A549 (cell line): ENCODE measurements at regions not wholly inside any gene's neighbourhood (a gene's known extent, or its start where the extent isn't known, plus 50 kb on each side); places are given as distances from the start of the nearest gene placed in this dataset.

Experiments
- ATAC-seq, 2 experiments: fragments of 200-7000 bp in 1 of 2; fragments of >200 bp in 1 of 2; cut with Nextera tagmentation in 1 of 2; cut with Tn5 transposase in 1 of 2; 3 replicates each; pipeline versions ENCODE4 v1.8.0 to v1.9.1; 2018 to 2020; ENCODE audit warnings: mild to moderate bottlenecking in 1 of 2, moderate library complexity in 1 of 2
- CTCF ChIA-PET: fragments of 300-600 bp; sonication (Branson Sonifier 250); formaldehyde crosslinking; extraction: SDS; loops from one replicate; lab custom pipeline; 2021; ENCODE audit warnings: antibody characterized with exemption, inconsistent platforms; lab: Yijun Ruan, JAX
- POLR2A ChIA-PET: fragments of 350-600 bp; formaldehyde crosslinking; extraction: SDS; loops from one replicate; lab custom pipeline; 2021; ENCODE audit warnings: antibody characterized with exemption, inconsistent platforms; lab: Yijun Ruan, JAX
- DNase-seq, 2 experiments: peaks; one replicate each; pipeline versions ENCODE4 v3.0.0 to v3.0.0-alpha.2; 2011 to 2016; ENCODE audit warnings: low read depth in 1 of 2, low spot score in 1 of 2
- FAIRE-seq: peaks from 2 replicates; lab custom pipeline; 2011; peaks lifted over from hg19 to GRCh38; lab: Jason Lieb, UNC
- H3K27ac ChIP-seq, 2 experiments: fragments of >200 bp; sonication (Bioruptor Twin); formaldehyde crosslinking; 3 replicates each; pipeline ENCODE4 v1.5.1; 2016 to 2017
- H3K4me1 ChIP-seq: fragments of >200 bp; sonication (Bioruptor Twin); formaldehyde crosslinking; 3 replicates; pipeline ENCODE4 v1.6.1; 2016
- H3K4me2 ChIP-seq: fragments of >200 bp; sonication (Bioruptor Twin); formaldehyde crosslinking; 3 replicates; pipeline ENCODE4 v1.6.1; 2016
- H3K4me3 ChIP-seq: fragments of >200 bp; sonication (Bioruptor Twin); formaldehyde crosslinking; 3 replicates; pipeline ENCODE4 v1.5.1; 2016
- H3K9me3 ChIP-seq: fragments of >200 bp; sonication (Bioruptor Twin); formaldehyde crosslinking; 3 replicates; pipeline ENCODE4 v1.6.1; 2016
- BHLHE40 ChIP-seq: IDR thresholded peaks from 2 replicates; pipeline ENCODE4 v1.6.1; 2012; ENCODE audit warnings: low read depth, low read length, inconsistent platforms
- CHD2 ChIP-seq: fragments of 150-350 bp; IDR thresholded peaks from 2 replicates; pipeline ENCODE4 v1.6.1; 2014; ENCODE audit warnings: low read length; ENCODE audit not compliant: partially characterized antibody
- CHD4 ChIP-seq: fragments of 200-600 bp; sonication (generic); IDR thresholded peaks from 2 replicates; pipeline ENCODE4 v1.6.1; 2016; ENCODE audit warnings: antibody characterized with exemption, mild to moderate bottlenecking, borderline replicate concordance
- EHMT2 ChIP-seq: fragments of 200-600 bp; sonication (generic); IDR thresholded peaks from 2 replicates; pipeline ENCODE4 v1.6.1; 2016; ENCODE audit warnings: antibody characterized with exemption, low read depth, mild to moderate bottlenecking, moderate library complexity
- ESRRA ChIP-seq: fragments of 150-350 bp; IDR thresholded peaks from 2 replicates; pipeline ENCODE4 v1.6.1; 2014; ENCODE audit warnings: mild to moderate bottlenecking, low read length, borderline replicate concordance
- FOSB ChIP-seq: fragments of 250-450 bp; sonication (Bioruptor Pico); IDR thresholded peaks from 2 replicates; pipeline ENCODE4 v1.5.0; 2020; ENCODE audit warnings: mild to moderate bottlenecking, moderate library complexity
- FOXS1 ChIP-seq: fragments of 250-450 bp; sonication (Bioruptor Pico); IDR thresholded peaks from 2 replicates; pipeline ENCODE4 v1.5.0; 2020; ENCODE audit warnings: mild to moderate bottlenecking, moderate library complexity
- KDM1A ChIP-seq: fragments of 200-600 bp; sonication (generic); IDR thresholded peaks from 2 replicates; pipeline ENCODE4 v1.6.1; 2016; ENCODE audit warnings: low read depth, mild to moderate bottlenecking
- MAFK ChIP-seq: fragments of 450-650 bp; IDR thresholded peaks from 2 replicates; pipeline ENCODE4 v1.6.1; 2014; ENCODE audit not compliant: partially characterized antibody
- NFE2L2 ChIP-seq: fragments of 150-350 bp; conservative IDR thresholded peaks from 2 replicates; pipeline ENCODE4 v1.6.1; 2014; ENCODE audit warnings: low read length
- RARB ChIP-seq: fragments of 250-450 bp; sonication (Bioruptor Pico); IDR thresholded peaks from 2 replicates; pipeline ENCODE4 v1.8.0; 2021; ENCODE audit warnings: mild to moderate bottlenecking, moderate library complexity
- RCOR1 ChIP-seq: fragments of 150-350 bp; IDR thresholded peaks from 2 replicates; pipeline ENCODE4 v1.6.1; 2014; ENCODE audit warnings: antibody characterized with exemption, low read length, low read depth
- SREBF2 ChIP-seq: fragments of 450-650 bp; IDR thresholded peaks from 2 replicates; pipeline ENCODE4 v1.6.1; 2014; ENCODE audit warnings: mild to moderate bottlenecking, moderate library complexity
- ZSCAN20 ChIP-seq: fragments of 250-450 bp; sonication (Bioruptor Pico); IDR thresholded peaks from 2 replicates; pipeline ENCODE4 v1.8.0; 2022; ENCODE audit warnings: mild to moderate bottlenecking, moderate library complexity
- WGBS: methylation state at CpG from one replicate; pipeline ENCODE4 v1.1.6; 2017; ENCODE audit errors: missing lambda C conversion rate; 5-methylcytosine and 5-hydroxymethylcytosine counted together
- TF ChIP-seq, protein P1 (sequence below): fragments of >200 bp; sonication (Bioruptor Twin); formaldehyde crosslinking; IDR thresholded peaks from 3 replicates; pipeline ENCODE4 v1.5.1; 2016
- TF ChIP-seq, protein P2 (sequence below): IDR thresholded peaks from 2 replicates; pipeline ENCODE4 v1.6.1; 2012; ENCODE audit warnings: low read depth, borderline replicate concordance
- TF ChIP-seq, protein P3 (sequence below): fragments of >200 bp; sonication (Bioruptor Twin); formaldehyde crosslinking; IDR thresholded peaks from 3 replicates; pipeline ENCODE4 v1.6.1; 2016

DNA sequence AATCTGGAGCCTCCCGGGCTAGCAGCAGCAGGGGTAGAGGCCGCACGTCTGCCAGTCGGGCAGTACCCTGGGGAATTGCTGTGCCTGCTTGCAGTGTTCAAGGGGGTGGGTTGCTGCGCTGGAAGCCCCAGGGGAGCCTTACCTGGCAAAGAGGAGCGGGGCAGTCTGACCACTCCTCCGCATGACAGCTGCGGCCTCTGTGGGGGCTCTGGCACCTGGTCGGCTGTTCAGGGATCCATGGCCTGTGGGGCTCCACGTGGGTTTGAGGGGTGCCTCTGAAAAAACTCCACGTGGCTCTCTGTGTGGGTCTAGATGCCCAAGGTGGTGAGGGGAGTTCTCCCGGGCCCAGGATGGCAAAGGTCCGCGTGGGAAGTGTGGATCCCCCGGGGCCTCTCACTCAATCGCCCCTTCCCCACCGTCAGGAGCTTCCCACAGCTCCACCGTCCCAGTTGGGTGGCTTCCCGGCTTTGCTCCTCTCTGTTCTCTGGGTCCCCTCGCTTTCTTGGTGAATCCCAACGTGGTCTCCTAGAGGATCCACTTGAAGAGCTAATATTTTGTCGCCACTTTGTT lies 184.5 kb downstream of the EFHB start:
- no peak overlapping the region for H3K4me3 ChIP-seq
- FAIRE-seq = no peak
- 40% methylated on average over 17 of the region's 22 CpGs for WGBS
- no peaks in the 10 kb centered on the region; the same call in 1 of the 3 replicates for H3K9me3 ChIP-seq
- no peak overlapping the region for H3K4me2 ChIP-seq
- DNase-seq = no peak
- CTCF ChIA-PET = no interaction called here
- H3K27ac ChIP-seq = no peak overlapping the region
- TF ChIP-seq RCOR1 = no peak
- ATAC-seq = no peak
- POLR2A ChIA-PET = no interaction called here
- H3K4me1 ChIP-seq = no peaks in the 10 kb centered on the region

DNA sequence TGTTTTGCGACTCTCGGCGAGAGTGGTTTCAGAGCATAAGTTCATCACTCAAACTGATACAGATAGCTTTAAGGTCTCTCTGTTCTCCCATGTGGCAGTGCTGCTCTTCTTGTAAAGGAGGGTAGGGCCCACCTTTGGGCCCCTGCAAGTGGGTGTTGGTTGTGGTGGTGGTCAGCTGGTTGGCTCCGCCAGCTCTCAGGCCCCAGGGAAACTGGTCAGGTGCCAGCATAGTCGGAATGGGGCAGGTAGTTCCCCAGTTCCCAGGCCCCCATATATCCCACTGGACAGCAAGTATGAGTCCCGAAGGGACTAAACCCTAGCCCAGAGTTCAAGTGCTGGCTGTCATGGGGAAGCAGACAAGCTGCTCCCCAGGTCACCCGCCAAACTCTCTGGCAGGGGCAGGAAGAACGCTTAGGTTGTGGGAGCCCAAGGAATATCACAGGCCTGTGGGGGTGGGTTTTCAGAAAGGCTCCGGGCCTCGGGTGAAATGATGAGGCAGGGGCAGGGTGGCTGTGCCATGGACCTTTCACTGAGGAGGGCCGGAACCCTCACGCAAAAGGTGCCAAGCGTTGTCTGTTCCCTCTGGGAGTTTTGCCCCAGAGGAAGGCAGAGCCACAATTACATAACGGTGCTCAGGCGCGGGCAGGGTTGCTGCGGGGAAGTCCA lies 185.1 kb downstream of the EFHB start:
- no peak for FAIRE-seq
- ATAC-seq = no peak
- Histone ChIP-seq H3K9me3 (no peaks in the 10 kb centered on the region; the same call in 1 of the 3 replicates), H3K4me3 (no peak overlapping the region), H3K4me2 (no peak overlapping the region), H3K27ac (no peak overlapping the region)
- CTCF ChIA-PET = no interaction called here
- POLR2A ChIA-PET = no interaction called here
- DNase-seq = no peak
- no peak for TF ChIP-seq FOSB
- TF ChIP-seq SREBF2 = no peak
- no peak for TF ChIP-seq RCOR1
- TF ChIP-seq, protein P1, sequence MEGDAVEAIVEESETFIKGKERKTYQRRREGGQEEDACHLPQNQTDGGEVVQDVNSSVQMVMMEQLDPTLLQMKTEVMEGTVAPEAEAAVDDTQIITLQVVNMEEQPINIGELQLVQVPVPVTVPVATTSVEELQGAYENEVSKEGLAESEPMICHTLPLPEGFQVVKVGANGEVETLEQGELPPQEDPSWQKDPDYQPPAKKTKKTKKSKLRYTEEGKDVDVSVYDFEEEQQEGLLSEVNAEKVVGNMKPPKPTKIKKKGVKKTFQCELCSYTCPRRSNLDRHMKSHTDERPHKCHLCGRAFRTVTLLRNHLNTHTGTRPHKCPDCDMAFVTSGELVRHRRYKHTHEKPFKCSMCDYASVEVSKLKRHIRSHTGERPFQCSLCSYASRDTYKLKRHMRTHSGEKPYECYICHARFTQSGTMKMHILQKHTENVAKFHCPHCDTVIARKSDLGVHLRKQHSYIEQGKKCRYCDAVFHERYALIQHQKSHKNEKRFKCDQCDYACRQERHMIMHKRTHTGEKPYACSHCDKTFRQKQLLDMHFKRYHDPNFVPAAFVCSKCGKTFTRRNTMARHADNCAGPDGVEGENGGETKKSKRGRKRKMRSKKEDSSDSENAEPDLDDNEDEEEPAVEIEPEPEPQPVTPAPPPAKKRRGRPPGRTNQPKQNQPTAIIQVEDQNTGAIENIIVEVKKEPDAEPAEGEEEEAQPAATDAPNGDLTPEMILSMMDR = no peak
- TF ChIP-seq RARB = no peak
- TF ChIP-seq NFE2L2 = no peak
- TF ChIP-seq FOXS1 (CRISPR knock-in tag) = no peak
- TF ChIP-seq, all 56 proteins: peak for 0
- WGBS = 73% methylated on average over 17 of the region's 17 CpGs
- no peaks in the 10 kb centered on the region for H3K4me1 ChIP-seq

DNA sequence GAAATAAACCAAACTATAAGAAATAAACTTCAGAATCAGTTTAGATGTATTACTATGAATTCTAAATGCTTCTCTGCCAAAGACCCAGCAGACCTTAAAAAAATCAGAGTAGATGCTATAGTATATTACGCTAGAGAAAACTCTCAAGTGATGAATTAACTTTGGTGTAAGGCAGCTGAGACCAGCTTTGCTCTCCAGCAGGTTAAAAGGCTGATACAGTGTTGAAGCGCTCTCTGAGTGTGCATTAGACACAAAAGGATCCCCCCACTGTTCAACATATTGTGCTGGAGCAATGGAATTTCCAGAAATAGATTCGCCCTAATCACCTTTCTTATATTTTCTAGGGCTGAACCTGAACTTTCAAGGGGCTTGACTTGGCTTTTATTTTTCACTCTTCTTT lies 190.0 kb downstream of the EFHB start:
- ATAC-seq (no peak), DNase-seq (no peak), FAIRE-seq (no peak)
- Histone ChIP-seq H3K27ac (no peak overlapping the region), H3K4me2 (no peak overlapping the region), H3K4me1 (no peaks in the 10 kb centered on the region), H3K9me3 (no peaks in the 10 kb centered on the region; the same call in 2 of the 3 replicates), H3K4me3 (no peak overlapping the region)
- 28% methylated on average over 3 of the region's 3 CpGs for whole genome bisulfite sequencing
- TF ChIP-seq ESRRA (no peak), CHD2 (no peak), KDM1A (no peak), EHMT2 (no peak), ZSCAN20 (CRISPR knock-in tag) (no peak), BHLHE40 (no peak), MAFK (no peak), FOXS1 (CRISPR knock-in tag) (no peak), CHD4 (no peak)
- TF ChIP-seq, protein P2, sequence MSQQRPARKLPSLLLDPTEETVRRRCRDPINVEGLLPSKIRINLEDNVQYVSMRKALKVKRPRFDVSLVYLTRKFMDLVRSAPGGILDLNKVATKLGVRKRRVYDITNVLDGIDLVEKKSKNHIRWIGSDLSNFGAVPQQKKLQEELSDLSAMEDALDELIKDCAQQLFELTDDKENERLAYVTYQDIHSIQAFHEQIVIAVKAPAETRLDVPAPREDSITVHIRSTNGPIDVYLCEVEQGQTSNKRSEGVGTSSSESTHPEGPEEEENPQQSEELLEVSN = no peak
- TF ChIP-seq, protein P3, sequence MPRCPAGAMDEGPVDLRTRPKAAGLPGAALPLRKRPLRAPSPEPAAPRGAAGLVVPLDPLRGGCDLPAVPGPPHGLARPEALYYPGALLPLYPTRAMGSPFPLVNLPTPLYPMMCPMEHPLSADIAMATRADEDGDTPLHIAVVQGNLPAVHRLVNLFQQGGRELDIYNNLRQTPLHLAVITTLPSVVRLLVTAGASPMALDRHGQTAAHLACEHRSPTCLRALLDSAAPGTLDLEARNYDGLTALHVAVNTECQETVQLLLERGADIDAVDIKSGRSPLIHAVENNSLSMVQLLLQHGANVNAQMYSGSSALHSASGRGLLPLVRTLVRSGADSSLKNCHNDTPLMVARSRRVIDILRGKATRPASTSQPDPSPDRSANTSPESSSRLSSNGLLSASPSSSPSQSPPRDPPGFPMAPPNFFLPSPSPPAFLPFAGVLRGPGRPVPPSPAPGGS = no peak
- POLR2A ChIA-PET = no interaction called here
- CTCF ChIA-PET = interaction anchor here (0.8 kb wide), 1 partner anchor 122 kb away, joined by 4 read pairs; no protein-coding TSS in a partner anchor
